Endodermal cell (in vitro differentiated cells): ENCODE measurements at regions not wholly inside any gene's neighbourhood (a gene's known extent, or its start where the extent isn't known, plus 50 kb on each side); places are given as distances from the start of the nearest gene placed in this dataset.

ENCODE experiments used
- DNase-seq: peaks from one replicate; pipeline ENCODE4 v3.0.0-alpha.2; 2017
- H3K27ac ChIP-seq: 2 replicates; pipeline ENCODE4 v1.5.1; 2013; ENCODE audit warnings: mild to moderate bottlenecking, low read depth, low read length, moderate library complexity
- H3K27me3 ChIP-seq: 2 replicates; pipeline ENCODE4 v1.6.1; 2013; ENCODE audit warnings: mild to moderate bottlenecking, low read length, moderate library complexity; ENCODE audit not compliant: insufficient read depth, control insufficient read depth, poor library complexity, severe bottlenecking
- H3K36me3 ChIP-seq: 2 replicates; pipeline ENCODE4 v1.7.0; 2013; ENCODE audit warnings: mild to moderate bottlenecking, low read length, moderate library complexity; ENCODE audit not compliant: control insufficient read depth, insufficient read depth
- H3K4me1 ChIP-seq: one replicate; pipeline ENCODE4 v1.7.0; 2013; ENCODE audit warnings: low read length; ENCODE audit not compliant: control insufficient read depth, insufficient read depth
- H3K4me3 ChIP-seq: 2 replicates; pipeline ENCODE4 v1.5.1; 2013; ENCODE audit warnings: mild to moderate bottlenecking, low read length, moderate library complexity
- H3K9ac ChIP-seq: 2 replicates; pipeline ENCODE4 v1.6.1; 2013; ENCODE audit warnings: mild to moderate bottlenecking, low read length, moderate library complexity; ENCODE audit not compliant: poor library complexity, severe bottlenecking; ENCODE audit errors: extremely low read depth
- H3K9me3 ChIP-seq: 2 replicates; pipeline ENCODE4 v1.6.1; 2013; ENCODE audit warnings: mild to moderate bottlenecking, low read length, moderate library complexity; ENCODE audit not compliant: control insufficient read depth
- H3K27ac Mint-ChIP-seq: 2 replicates; pipeline ENCODE4 v1.8.0; 2020; ENCODE audit warnings: mixed read lengths
- H3K27me3 Mint-ChIP-seq: 2 replicates; pipeline ENCODE4 v1.8.0; 2021; ENCODE audit warnings: mild to moderate bottlenecking, mixed read lengths; ENCODE audit not compliant: insufficient read depth
- H3K36me3 Mint-ChIP-seq: 2 replicates; pipeline ENCODE4 v1.8.0; 2020; ENCODE audit warnings: low read depth, mixed read lengths
- H3K4me1 Mint-ChIP-seq: 2 replicates; pipeline ENCODE4 v1.8.0; 2020; ENCODE audit warnings: mixed read lengths
- H3K4me3 Mint-ChIP-seq: 2 replicates; pipeline ENCODE4 v1.8.0; 2020; ENCODE audit warnings: mild to moderate bottlenecking, moderate library complexity, mixed read lengths
- H3K9me3 Mint-ChIP-seq: 2 replicates; pipeline ENCODE4 v1.8.0; 2020; ENCODE audit warnings: mild to moderate bottlenecking, mixed read lengths
- WGBS, 2 experiments: methylation state at CpG; one replicate each; pipeline versions ENCODE4 v1.1.5 to v1.1.7; 2013; ENCODE audit warnings: missing lambda C conversion rate in 2 of 2, mixed read lengths in 1 of 2; ENCODE audit not compliant: insufficient coverage in 1 of 2, insufficient read length in 1 of 2; 5-methylcytosine and 5-hydroxymethylcytosine counted together
- TF ChIP-seq, protein P1 (sequence below): fragments of 200-600 bp; sonication (generic); conservative IDR thresholded peaks from 2 replicates; pipeline ENCODE4 v1.5.0; 2021; ENCODE audit warnings: antibody characterized with exemption, mild to moderate bottlenecking

DNA sequence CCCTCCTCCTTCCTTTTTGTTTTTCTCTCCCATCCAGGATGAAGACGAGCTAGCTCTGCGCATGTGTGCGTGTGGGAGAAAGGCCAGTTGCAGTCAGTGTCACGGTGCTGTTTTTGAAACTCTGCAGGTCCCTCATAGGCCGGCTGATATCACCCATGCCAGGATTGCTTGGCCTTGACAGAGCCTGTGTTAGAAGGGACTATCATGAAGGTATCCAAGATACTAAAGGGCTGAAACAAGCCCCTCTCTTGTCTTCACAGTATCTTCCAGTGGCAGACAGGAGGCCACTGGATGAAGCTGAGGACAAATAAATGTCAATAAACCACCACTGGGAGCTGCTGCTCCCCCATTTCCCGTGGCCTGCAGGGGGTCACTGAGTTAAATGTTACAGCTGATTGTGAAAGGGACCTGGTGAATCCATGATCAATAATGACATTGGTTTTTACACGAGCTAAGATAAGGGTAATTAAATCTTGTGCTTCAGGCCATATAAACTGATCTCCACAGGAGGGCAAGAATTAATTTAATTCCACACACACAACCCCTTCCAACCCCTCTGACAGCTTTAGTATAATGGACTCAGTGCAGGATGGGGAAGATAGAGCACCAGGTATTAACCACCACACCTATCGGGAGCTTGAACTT lies 64.6 kb upstream of the TARBP1 start:
- DNase-seq = no peak
- no peak overlapping the region for H3K4me3 Mint-ChIP-seq
- H3K27me3 Mint-ChIP-seq = peaks cover 6% of the 10 kb centered on the region

DNA sequence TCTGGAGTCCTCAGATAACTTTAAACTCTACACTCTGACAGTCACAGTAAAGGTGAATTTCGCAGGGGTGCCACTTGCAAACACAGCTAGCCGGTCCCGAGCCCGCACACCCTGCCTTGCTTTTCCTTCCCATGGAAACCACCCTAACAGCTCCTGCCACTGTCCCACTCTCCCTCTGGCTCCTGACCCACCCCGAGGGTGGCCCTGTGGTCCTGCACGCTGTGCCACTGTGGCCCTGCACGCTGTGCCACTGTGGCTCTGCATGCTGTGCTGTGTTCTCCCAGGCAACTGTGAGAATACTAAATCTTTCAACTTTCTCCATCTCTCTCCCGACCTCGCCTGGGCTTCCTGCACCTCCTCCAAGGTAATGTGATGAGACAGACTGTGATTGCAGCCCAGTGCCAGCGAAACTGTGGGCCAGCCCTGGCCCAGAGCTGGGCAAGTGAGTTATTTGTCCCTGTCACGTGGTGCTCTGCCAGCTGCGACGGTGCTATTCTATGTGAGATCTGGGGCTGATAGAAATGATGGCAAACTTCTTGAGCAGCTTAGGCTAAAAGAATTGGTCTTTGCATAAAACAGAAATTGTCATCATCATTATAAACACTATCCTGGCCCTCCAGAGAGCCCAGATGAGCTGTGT lies 63.4 kb upstream of the TARBP1 start:
- Mint-ChIP-seq H3K9me3 (no peaks in the 10 kb centered on the region), H3K27ac (no peak overlapping the region), H3K36me3 (no peaks in the 10 kb centered on the region), H3K4me3 (no peak overlapping the region), H3K4me1 (peaks cover 54% of the 10 kb centered on the region), H3K27me3 (peaks cover 6% of the 10 kb centered on the region)
- TF ChIP-seq, protein P1, sequence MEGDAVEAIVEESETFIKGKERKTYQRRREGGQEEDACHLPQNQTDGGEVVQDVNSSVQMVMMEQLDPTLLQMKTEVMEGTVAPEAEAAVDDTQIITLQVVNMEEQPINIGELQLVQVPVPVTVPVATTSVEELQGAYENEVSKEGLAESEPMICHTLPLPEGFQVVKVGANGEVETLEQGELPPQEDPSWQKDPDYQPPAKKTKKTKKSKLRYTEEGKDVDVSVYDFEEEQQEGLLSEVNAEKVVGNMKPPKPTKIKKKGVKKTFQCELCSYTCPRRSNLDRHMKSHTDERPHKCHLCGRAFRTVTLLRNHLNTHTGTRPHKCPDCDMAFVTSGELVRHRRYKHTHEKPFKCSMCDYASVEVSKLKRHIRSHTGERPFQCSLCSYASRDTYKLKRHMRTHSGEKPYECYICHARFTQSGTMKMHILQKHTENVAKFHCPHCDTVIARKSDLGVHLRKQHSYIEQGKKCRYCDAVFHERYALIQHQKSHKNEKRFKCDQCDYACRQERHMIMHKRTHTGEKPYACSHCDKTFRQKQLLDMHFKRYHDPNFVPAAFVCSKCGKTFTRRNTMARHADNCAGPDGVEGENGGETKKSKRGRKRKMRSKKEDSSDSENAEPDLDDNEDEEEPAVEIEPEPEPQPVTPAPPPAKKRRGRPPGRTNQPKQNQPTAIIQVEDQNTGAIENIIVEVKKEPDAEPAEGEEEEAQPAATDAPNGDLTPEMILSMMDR = no peak
- Histone ChIP-seq H3K36me3 (no peaks in the 10 kb centered on the region), H3K27me3 (no peaks in the 10 kb centered on the region), H3K4me3 (no peak overlapping the region), H3K4me1 (peaks cover 16% of the 10 kb centered on the region), H3K9me3 (no peaks in the 10 kb centered on the region), H3K27ac (no peak overlapping the region), H3K9ac (no peak overlapping the region)
- 96 to 97% methylated on average over 11 to 13 of the region's 13 CpGs for WGBS, 2 experiments
- no peak for DNase-seq

More for the DNA sequence above, 64.6 kb upstream of the TARBP1 start:
- no peak overlapping the region for H3K27ac ChIP-seq
- no peaks in the 10 kb centered on the region for H3K36me3 ChIP-seq
- no peak overlapping the region for H3K4me3 ChIP-seq
- no peak overlapping the region for H3K27ac Mint-ChIP-seq
- H3K9me3 ChIP-seq = no peaks in the 10 kb centered on the region
- WGBS, 2 experiments = 78 to 94% methylated on average over 7 to 8 of the region's 8 CpGs
- peaks cover 16% of the 10 kb centered on the region for H3K4me1 ChIP-seq
- TF ChIP-seq, protein P1 = peak; percentile 46
- H3K9me3 Mint-ChIP-seq = no peaks in the 10 kb centered on the region
- H3K9ac ChIP-seq = no peak overlapping the region
- H3K4me1 Mint-ChIP-seq = peaks cover 51% of the 10 kb centered on the region
- no peaks in the 10 kb centered on the region for H3K27me3 ChIP-seq
- H3K36me3 Mint-ChIP-seq = no peaks in the 10 kb centered on the region

DNA sequence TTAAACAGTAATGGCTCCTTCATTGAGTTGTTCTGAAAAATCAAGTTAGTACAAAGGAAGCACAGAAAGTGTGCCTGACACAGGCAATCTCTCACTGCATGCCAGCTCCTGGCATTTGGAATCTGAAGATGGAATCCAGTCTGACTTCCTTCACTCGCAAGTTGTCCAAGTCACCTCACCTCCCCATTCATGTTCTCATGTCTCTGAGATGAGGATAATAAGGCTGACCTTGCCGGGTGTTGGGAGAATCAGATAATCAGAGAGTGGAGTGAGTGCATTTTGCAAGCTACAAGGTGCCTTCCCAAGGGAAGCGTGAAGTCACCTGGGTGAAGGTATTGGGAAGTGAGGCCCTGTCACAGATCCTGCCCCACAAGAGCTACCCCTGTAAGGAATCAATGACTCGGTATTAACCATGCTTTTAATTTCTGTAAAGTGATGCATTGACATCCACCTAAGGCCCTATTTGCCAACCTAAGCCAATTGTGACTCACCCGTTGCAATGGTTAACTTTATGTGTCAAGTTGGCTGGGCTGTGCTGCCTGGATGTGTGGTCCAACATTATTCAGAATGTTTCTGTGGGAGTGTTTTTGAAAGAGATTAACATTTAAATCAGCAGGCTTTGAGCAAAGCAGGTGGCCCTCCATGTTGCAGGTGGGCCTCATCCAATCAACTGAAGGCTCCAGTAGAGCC lies 62.5 kb upstream of the TARBP1 start:
- Histone ChIP-seq H3K27me3 (no peaks in the 10 kb centered on the region), H3K9ac (no peak overlapping the region), H3K4me3 (no peak overlapping the region), H3K4me1 (peaks cover 8% of the 10 kb centered on the region), H3K36me3 (no peaks in the 10 kb centered on the region), H3K27ac (no peak overlapping the region), H3K9me3 (no peaks in the 10 kb centered on the region)
- no peak for DNase-seq
- Mint-ChIP-seq H3K27ac (no peak overlapping the region), H3K9me3 (no peaks in the 10 kb centered on the region), H3K27me3 (peaks cover 6% of the 10 kb centered on the region), H3K4me3 (no peak overlapping the region), H3K4me1 (peaks cover 47% of the 10 kb centered on the region), H3K36me3 (no peaks in the 10 kb centered on the region)
- TF ChIP-seq, protein P1 = no peak
- 91 to 93% methylated on average over 3 to 5 of the region's 5 CpGs for WGBS, 2 experiments
